Activated CD8-positive, alpha-beta memory T cell treated with anti-CD3 and anti-CD28 coated beads for 1 hour (primary cell): ENCODE measurements at regions not wholly inside any gene's neighbourhood (a gene's known extent, or its start where the extent isn't known, plus 50 kb on each side); places are given as distances from the start of the nearest gene placed in this dataset.

Source experiments
- DNase-seq, 2 donors: peaks; one replicate each; pipeline ENCODE4 v3.0.0-alpha.2; 2020; ENCODE audit warnings: low read depth in 1 of 2; ENCODE audit errors: extremely low read depth in 1 of 2

DNA sequence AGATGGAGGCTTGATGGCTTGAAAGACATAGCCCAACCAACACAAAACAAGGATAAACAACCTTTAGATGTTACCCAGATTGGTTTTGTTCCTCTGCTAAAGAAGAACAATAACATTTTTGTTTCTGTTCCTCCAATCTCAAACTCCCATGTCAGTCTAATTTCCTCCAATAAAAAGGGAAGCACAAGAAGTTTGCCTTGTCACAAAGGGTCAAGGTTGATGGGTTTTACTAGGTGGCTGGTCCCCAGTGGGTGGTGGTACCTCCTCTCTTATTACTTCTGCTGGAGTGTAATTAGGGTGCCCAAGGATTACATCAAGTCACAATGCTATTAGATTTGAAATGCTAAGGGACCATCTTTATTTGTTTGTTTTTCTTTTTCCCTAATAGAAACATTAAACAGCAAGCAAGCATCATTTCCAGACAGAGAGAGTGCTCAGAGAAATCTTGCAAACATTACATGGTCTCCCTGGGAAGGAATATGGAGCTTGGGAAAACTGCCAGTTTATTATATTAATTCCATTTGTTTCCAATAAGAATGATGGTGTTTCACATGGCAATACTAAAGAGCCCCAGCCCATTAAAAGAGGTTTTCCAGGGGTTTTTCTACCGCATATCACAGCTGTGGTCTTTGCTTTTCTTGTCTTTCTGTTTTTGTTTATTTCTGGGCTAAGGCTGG lies 78.3 kb upstream of the AOAH start:
- DNase-seq = no peak

DNA sequence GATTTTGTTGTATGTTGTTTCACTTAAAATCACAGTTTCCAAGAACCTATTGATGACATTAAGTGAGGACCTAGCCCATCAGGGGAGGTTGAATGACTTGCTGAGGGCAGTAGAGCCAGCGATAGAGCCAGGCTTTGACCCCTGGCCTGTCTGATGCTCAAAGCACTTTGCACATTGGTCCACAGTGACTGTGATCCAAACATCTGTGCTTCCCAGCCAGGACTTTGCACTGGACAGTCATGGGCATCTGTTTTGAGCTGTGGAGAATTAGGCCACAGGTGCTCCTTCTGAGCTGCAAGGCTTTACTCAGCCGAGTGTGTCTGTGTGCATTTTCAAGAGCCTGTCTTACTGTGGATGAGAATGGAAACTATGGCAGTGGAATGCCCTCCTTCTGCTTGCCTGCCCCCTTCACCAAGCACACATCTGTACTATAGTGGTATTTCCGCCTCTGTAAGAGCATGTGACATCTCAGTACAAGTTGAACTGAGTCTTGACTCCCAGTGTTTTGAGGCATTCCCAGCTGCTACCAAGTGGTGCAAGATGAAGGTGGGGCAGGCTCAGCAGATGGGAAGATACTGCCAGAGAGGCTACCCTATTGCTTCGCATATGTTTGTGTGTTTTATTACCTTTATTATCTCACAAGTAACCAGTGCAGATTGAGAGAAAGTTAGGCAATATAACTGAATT lies 72.7 kb upstream of the AOAH start:
- DNase-seq = no peak

DNA sequence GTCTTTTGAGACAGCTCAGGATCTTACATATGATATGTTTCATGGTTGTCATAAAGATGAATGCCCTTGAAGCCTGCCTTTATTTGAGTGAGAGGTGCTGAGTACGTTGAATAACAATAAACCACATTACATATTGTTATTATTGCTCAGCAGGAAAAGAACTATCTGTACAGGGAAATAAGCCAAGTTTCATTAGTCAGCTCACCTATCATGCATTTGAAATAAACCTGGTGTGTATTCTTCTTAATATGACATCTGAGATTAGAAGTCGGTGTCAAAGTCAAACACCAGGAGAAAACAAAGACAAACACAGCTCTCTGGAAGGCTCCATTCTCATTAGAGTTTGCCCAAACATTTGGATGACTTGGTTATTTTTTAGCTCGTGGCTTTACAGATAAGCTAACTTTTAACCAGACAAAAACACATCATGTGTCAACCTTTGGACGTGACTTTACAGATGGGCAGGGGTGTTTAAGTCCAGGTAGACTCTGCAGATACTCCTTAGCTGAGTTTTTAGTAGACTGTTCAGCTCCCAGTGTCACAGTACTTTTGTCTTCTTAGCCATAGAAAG lies 71.2 kb upstream of the AOAH start:
- DNase-seq = no peak

DNA sequence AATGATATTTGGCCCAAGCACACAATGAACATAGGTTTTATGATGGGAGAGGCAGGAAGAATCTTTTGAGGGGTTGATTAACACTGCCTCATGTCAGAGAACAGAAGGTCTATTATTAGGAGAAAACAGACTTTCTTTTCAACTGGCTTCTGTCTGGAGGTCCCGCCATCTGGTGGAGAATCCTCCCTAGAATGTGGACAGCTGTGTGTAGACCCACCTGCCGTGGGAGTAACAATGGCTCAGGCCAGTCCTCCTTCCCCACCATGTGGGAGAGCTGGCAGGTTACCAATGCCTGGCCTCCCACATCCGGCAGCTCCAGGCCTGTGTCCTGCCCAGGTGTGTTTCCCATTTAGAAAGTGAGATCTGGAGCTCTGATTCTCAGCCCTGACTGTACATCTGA lies 70.4 kb upstream of the AOAH start:
- no peak for DNase-seq

GRCh38 chr7:36792421-36792820 lies 68.1 kb upstream of the AOAH start:
- no peak for DNase-seq

- no peak for DNase-seq
These were observed 66.1 kb upstream of the AOAH start for GRCh38 chr7:36790311-36790787.

DNA sequence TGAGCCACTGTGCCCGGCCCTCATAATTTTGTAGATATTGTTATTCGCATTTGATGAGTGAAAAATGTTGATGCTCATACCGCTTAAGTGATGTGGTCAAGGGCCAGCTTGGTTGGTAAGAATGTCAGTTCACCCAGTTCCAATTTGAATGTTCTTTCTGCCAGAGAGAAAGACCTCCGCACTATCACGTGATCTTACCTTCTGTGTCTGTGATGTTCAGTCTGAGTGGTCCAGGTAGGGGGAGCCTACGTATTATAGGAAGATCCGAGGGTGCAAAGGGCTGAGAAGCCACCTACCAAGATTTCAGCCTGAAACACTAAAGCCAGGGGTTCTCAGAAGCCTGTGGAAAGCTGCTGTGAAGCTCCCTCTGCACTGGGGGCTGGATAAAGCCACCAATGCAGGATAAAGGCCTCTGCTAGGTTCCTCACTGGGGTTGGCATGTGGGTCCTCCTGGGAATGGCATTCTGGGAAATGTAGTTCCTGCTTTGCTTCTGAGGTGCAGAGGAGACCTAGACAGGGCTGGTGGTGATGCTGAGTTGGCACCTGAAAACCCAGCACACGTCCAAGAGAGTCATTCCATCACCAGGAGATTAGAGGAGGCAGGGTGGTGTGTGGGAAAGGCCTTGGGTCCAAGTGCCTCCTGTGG lies 64.7 kb upstream of the AOAH start:
- no peak for DNase-seq

DNA sequence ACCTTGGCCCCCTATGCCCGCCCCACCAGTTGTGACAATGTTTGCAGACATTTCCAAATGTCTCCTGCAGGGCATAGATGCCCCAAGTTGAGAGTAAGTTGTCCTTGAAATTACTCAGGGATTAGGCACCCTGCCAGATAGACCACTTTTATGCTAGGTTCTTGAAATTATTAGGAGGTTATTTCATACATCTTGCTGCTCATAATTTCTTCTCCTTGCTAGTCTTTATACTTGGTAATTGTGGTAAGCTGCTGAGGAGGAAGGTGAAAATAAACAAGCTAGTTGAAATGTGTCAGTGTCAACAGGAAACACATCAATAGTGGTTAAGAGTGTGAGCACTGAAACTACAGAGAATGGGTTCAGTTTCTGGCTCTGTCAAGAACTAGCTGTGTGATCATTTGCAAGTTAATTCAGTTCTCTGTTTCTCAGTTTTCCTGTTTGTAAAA lies 63.7 kb upstream of the AOAH start:
- DNase-seq = no peak

GRCh38 chr7:36784991-36785940 lies 61.0 kb upstream of the AOAH start:
- DNase-seq = peak; percentile 26 to 63

DNA sequence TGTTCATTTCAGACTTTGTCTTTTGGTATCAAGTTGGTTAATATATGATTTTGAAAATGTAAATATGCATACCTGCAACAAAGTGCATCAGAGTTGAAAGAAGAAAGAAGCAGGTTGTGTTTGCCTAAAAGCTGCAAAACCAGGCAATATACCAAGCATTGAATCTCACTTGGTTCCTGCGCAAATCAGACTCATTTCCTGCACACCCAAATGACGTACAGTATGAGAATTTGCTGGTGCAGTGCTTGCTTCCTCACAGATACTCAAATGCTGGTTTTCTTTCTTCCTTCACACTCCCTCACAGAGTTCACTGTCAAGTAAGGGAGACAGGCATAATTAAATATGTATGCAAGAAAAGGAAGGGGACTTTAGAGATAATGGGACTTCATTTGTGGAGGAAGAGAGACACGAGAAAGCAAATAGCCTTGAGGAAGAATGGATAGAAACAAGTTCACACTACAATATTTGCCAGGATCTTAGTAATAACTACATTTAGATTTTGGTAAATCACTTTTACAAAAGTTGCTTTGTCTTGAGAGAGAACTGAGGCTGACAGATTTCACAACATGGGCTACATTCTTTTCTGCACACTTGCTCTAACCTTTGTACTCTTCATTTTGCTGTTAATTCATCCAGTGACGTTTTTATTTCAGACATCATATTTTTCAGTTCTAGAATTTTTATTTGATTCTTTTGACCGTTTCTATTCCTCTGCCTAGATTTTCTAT lies 56.9 kb upstream of the AOAH start:
- peak in 1 of 2 donors; percentile 20 for DNase-seq

DNA sequence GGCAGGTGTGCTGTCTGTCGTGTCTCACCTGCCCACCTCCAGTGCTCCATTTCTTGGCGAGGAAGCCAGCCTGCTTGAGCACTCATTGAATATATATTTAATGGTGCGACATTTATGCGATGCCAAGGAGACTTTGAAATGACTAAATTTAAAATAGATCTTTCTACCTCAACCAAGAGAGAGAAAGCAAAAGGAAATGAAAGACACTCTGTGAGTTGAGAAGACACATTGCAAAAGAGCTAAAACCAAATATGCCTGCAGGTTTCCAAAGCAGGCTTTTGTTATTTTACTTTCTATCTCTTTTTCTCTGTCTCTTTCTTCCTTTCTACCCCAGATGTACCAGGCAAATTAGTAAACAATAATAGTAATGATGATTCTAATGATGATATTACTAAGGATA lies 53.6 kb upstream of the AOAH start:
- DNase-seq = no peak

DNA sequence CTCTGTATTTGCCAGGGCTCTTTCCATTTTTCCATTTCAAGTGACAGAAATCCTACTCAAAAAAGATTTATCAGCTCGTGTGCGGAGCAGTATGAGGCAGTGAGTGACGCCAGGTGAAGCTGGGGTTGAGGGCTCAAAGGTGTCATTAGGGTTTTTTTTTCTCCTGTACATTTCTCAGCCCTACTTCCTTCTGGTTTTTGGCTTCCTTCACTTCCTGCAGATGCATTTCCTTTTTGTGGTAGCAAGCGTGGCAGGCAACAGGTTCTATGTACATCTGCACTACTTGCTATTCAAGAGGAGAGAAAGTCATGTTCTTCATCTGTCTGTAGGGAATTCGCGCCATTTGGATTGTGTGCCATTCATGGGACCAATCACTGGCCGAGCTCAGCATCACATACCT lies 52.8 kb upstream of the AOAH start:
- DNase-seq = peak; percentile 6 to 34

DNA sequence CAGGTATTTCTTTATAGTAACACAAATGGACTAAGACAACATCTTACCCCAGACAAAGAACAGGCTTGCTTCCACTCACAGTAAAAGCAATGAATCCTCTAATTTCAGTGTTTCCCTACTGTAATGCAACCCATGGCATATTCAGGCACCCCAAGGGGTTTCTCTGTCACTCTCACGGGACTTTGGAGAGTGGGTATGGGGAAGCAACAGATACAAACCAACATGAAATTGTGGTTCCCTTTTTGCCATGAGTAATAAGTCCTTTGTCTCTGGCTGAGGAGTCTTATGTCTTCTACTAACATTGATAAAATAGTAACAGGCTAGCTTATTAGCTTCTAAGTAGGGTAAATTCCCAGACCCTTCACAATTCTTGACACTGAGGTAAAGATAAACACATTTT lies 51.4 kb upstream of the AOAH start:
- DNase-seq = no peak

GRCh38 chr7:36775061-36775620 lies 50.8 kb upstream of the AOAH start:
- no peak for DNase-seq
